Thoracic aorta (tissue), 2 donors: ENCODE measurements at regions not wholly inside any gene's neighbourhood (a gene's known extent, or its start where the extent isn't known, plus 50 kb on each side); places are given as distances from the start of the nearest gene placed in this dataset.

Experiments used
- ATAC-seq: fragments of 150-250 bp; one replicate; pipeline ENCODE4 v1.8.0; 2017; ENCODE audit warnings: low read depth; ENCODE audit not compliant: insufficient number of reproducible peaks, low FRiP score
- DNase-seq: peaks from one replicate; pipeline ENCODE4 v3.0.0-alpha.2; 2020; ENCODE audit warnings: low spot score
- H3K27ac ChIP-seq, 2 donors: fragments of 200-600 bp; sonication (generic); 1 replicate in 1 of 2; 2 replicates in 1 of 2; pipeline ENCODE4 v1.5.1; 2016; ENCODE audit warnings: mild to moderate bottlenecking in 2 of 2, moderate library complexity in 2 of 2
- H3K27me3 ChIP-seq: fragments of 200-600 bp; sonication (generic); replicated peaks from 2 replicates; pipeline ENCODE4 v1.6.0; 2016; ENCODE audit warnings: mild to moderate bottlenecking; ENCODE audit not compliant: insufficient read depth
- H3K36me3 ChIP-seq: fragments of 200-600 bp; sonication (generic); one replicate; pipeline ENCODE4 v1.5.1; 2016
- H3K4me1 ChIP-seq, 2 donors: fragments of 200-600 bp; sonication (generic); 1 replicate in 1 of 2; 2 replicates in 1 of 2; pipeline versions ENCODE4 v1.5.1 to v1.6.0; 2016; ENCODE audit warnings: low read depth in 2 of 2, mild to moderate bottlenecking in 1 of 2; ENCODE audit not compliant: control insufficient read depth in 1 of 2
- H3K4me3 ChIP-seq: fragments of 200-600 bp; sonication (generic); 2 replicates; pipeline ENCODE4 v1.5.1; 2016; ENCODE audit warnings: mild to moderate bottlenecking
- H3K9me3 ChIP-seq: fragments of 200-600 bp; sonication (generic); 2 replicates; pipeline ENCODE4 v1.5.1; 2016
- CTCF ChIP-seq: fragments of 200-600 bp; sonication (generic); IDR thresholded peaks from one replicate; pipeline ENCODE4 v1.5.1; 2019; ENCODE audit warnings: antibody characterized with exemption

- Histone ChIP-seq H3K27me3 (no peaks in the 10 kb centered on the region), H3K4me1 (peaks cover 16 to 30% of the 10 kb centered on the region in 2 donors), H3K27ac (peak overlapping the region in 1 of 2 donors; percentile 3), H3K4me3 (no peak overlapping the region), H3K9me3 (no peaks in the 10 kb centered on the region), H3K36me3 (no peaks in the 10 kb centered on the region)
- peak; percentile 3 for DNase-seq
- TF ChIP-seq CTCF, result no peak
- peak; percentile 84 for ATAC-seq
Observed at GRCh38 chr2:18119883-18120282, 241.4 kb downstream of the KCNS3 start.

GRCh38 chr2:18118703-18119102, 240.2 kb downstream of the KCNS3 start:
- no peaks in the 10 kb centered on the region for H3K36me3 ChIP-seq
- no peak for ATAC-seq

GRCh38 chr2:18117592-18117991, 239.1 kb downstream of the KCNS3 start:
- DNase-seq (no peak), ATAC-seq (no peak)
- Histone ChIP-seq H3K4me3 (no peak overlapping the region), H3K4me1 (peaks cover 14 to 16% of the 10 kb centered on the region in 2 donors), H3K9me3 (no peaks in the 10 kb centered on the region), H3K27me3 (no peaks in the 10 kb centered on the region), H3K36me3 (no peaks in the 10 kb centered on the region), H3K27ac (no peak overlapping the region)
- peak; percentile 14 for TF ChIP-seq CTCF

More at GRCh38 chr2:18118703-18119102, 240.2 kb downstream of the KCNS3 start:
- no peaks in the 10 kb centered on the region for H3K27me3 ChIP-seq
- H3K4me3 ChIP-seq, result no peak overlapping the region
- no peaks in the 10 kb centered on the region for H3K9me3 ChIP-seq
- H3K27ac ChIP-seq, result no peak overlapping the region
- DNase-seq, result no peak
- TF ChIP-seq CTCF, result no peak
- H3K4me1 ChIP-seq, result peaks cover 16 to 23% of the 10 kb centered on the region in 2 donors

GRCh38 chr2:18110222-18110621, 231.8 kb downstream of the KCNS3 start:
- Histone ChIP-seq H3K4me3 (no peak overlapping the region), H3K36me3 (no peaks in the 10 kb centered on the region), H3K9me3 (no peaks in the 10 kb centered on the region), H3K27me3 (no peaks in the 10 kb centered on the region), H3K27ac (no peak overlapping the region), H3K4me1 (peaks cover 16 to 18% of the 10 kb centered on the region in 2 donors)
- DNase-seq, result no peak
- TF ChIP-seq CTCF, result no peak
- ATAC-seq, result no peak

- H3K36me3 ChIP-seq, result no peaks in the 10 kb centered on the region
- H3K27me3 ChIP-seq, result no peaks in the 10 kb centered on the region
- H3K27ac ChIP-seq, result no peak overlapping the region
- no peaks in the 10 kb centered on the region for H3K9me3 ChIP-seq
- DNase-seq (no peak), ATAC-seq (no peak)
- H3K4me3 ChIP-seq, result no peak overlapping the region
- no peak for TF ChIP-seq CTCF
- H3K4me1 ChIP-seq, result peaks cover 7 to 9% of the 10 kb centered on the region in 2 donors
Observed at GRCh38 chr2:18106841-18107240, 228.4 kb downstream of the KCNS3 start.
